ENCODE measurements at regions not wholly inside any gene's neighbourhood (a gene's known extent, or its start where the extent isn't known, plus 50 kb on each side); places are given as distances from the start of the nearest gene placed in this dataset.

DNA sequence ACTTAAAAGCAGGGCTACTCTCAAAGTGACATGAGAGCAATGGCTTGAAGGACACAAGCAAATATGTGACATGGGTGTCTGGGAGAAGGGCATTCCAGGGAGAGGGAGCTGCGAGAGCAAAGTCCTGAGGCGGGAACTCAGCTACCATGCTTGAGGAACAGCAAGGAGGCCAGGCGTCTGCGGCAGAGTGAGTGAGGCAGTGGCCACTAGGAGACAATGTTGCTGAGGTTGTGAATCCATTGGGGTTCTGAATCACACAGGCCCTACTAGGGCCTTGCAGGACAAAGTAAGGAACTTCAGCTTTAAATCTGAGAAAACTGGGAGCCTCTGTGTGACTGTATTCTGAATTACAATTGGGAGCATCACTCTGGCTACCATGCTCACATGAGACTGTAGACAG lies 94.1 kb upstream of the PRICKLE2 start:
- DNase-seq (ENCODE audit: low read depth): no peak
- TF ChIP-seq, protein P1, sequence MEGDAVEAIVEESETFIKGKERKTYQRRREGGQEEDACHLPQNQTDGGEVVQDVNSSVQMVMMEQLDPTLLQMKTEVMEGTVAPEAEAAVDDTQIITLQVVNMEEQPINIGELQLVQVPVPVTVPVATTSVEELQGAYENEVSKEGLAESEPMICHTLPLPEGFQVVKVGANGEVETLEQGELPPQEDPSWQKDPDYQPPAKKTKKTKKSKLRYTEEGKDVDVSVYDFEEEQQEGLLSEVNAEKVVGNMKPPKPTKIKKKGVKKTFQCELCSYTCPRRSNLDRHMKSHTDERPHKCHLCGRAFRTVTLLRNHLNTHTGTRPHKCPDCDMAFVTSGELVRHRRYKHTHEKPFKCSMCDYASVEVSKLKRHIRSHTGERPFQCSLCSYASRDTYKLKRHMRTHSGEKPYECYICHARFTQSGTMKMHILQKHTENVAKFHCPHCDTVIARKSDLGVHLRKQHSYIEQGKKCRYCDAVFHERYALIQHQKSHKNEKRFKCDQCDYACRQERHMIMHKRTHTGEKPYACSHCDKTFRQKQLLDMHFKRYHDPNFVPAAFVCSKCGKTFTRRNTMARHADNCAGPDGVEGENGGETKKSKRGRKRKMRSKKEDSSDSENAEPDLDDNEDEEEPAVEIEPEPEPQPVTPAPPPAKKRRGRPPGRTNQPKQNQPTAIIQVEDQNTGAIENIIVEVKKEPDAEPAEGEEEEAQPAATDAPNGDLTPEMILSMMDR (IDR thresholded peaks at IDR 0.05; ENCODE audit: control insufficient read depth, extremely low read depth, insufficient read depth): no peak
- H3K4me3 ChIP-seq (ENCODE audit: low read depth, low read length): no peak overlapping the region

DNA sequence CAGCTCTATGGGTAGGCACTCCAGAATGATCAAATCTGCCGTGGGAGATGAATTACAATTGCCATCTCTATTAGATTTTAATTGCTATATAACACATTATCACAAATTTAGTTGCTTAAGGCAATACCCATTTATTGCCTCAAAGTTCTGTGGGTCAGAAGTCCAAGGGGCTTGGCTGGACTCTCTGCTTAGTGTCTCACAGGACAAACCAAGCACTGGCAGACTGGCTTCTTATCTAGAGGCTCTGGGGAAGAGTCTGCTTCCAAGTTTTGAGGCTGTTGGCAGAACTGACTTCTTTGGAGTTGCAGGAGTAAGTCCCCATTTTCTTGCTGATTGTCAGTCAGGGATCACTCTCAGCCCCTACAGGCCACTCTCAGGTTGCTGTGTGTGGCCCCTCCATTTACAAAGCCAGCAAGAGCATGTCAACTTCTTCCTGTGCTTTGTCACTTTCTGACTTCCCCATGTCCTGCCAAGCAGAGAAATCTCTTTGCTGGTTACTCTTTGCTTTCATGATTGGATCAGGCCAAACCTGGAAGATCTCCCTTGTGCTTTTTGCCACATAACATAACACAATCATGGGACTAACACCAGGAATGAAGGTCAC lies 93.5 kb upstream of the PRICKLE2 start:
- DNase-seq (ENCODE audit: low read depth): no peak
- no peak overlapping the region for H3K4me3 ChIP-seq (ENCODE audit: low read depth, low read length)
- TF ChIP-seq, protein P1 (IDR thresholded peaks at IDR 0.05; ENCODE audit: control insufficient read depth, extremely low read depth, insufficient read depth): no peak

DNA sequence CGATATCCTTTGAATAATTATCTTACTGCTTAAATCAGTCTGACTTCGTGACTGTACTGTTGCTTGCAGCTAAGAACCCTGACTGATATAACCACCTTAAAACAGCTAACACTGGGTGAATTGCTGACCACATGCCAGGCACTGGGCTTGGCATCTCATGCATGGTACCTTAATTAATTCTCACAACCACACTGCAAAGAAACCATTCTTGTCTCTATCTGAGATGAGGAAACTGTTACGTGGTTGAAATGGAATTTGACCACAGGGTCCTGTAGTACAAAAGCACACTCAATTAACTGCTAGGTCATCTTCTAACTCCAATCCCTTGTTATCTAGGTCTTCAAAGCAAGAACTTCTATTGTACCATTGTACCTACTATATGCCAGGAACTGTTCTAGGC lies 92.7 kb upstream of the PRICKLE2 start:
- DNase-seq (ENCODE audit: low read depth): no peak
- no peak overlapping the region for H3K4me3 ChIP-seq (ENCODE audit: low read depth, low read length)
- TF ChIP-seq, protein P1 (IDR thresholded peaks at IDR 0.05; ENCODE audit: control insufficient read depth, extremely low read depth, insufficient read depth): no peak

DNA sequence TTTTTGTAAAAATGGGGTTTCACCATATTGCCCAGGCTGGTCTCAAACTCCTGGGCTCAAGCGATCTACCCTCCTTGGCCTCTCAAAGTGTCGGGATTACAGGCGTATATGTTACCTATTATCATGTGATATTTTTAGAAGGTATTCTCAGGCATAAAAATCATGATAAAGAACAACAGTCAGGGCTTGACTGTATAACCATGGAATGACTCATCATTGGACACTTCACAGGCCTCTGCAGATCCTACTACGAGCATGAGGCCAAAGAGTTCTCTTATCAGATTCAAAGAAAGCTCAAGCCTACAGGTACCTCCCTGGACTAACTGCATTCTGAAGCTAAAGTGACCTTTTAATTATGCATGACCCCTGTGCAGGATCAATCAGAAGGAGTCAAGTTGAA lies 91.7 kb upstream of the PRICKLE2 start:
- H3K4me3 ChIP-seq (ENCODE audit: low read depth, low read length): no peak overlapping the region
- DNase-seq (ENCODE audit: low read depth): no peak
- TF ChIP-seq, protein P1 (IDR thresholded peaks at IDR 0.05; ENCODE audit: control insufficient read depth, extremely low read depth, insufficient read depth): no peak

DNA sequence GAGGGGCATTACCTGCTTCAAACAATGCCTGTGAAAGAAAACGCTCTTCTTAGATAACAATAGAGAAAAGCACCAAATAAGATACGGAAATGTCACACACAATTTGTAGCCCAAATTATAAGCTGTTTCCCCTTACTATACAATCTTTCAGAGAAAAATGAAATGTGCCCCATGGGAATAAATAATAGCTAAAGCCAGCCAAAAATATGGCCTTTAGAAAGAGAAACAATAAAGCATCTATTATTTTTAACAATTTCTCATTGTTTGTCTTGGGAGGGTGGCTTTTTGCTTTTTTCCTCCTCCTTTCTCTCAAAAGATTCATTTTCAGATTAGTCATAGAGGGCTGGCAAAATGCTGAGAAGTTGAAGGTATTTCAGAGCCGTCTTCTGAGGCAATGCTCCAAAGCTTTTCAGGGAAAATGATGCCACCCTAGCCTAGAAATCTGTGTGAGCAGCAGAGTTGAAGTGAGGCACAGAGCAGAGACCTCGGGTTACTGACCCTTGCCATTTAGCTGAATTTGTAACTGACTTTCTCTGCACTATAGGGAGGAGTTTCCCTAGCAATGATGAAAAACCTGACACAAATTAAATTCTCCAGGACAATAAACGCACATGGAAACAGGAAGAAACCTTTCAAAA lies 86.3 kb upstream of the PRICKLE2 start:
- no peak for DNase-seq (ENCODE audit: low read depth)
- TF ChIP-seq, protein P1 (IDR thresholded peaks at IDR 0.05; ENCODE audit: control insufficient read depth, extremely low read depth, insufficient read depth): no peak
- no peak overlapping the region for H3K4me3 ChIP-seq (ENCODE audit: low read depth, low read length)

DNA sequence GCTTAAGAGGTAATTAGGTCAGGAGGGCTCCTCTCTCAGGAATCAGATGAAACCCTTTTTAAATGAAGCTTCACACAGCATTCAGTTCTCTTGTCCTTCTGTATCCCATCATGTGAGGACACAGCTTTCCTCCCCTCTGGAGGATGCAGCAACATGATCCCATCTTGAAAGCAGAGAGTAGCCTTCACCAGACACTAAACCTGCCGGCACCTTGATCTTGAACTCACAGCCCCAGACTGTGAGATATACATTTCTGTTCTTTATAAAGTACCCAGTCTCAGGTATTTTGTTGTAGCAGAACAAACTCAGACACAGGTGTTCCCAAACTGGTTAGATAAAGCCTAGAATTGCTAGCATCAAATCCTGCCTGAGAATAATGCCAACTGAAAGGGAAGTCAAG lies 83.7 kb upstream of the PRICKLE2 start:
- DNase-seq (ENCODE audit: low read depth): no peak
- TF ChIP-seq, protein P1 (IDR thresholded peaks at IDR 0.05; ENCODE audit: control insufficient read depth, extremely low read depth, insufficient read depth): no peak
- no peak overlapping the region for H3K4me3 ChIP-seq (ENCODE audit: low read depth, low read length)

DNA sequence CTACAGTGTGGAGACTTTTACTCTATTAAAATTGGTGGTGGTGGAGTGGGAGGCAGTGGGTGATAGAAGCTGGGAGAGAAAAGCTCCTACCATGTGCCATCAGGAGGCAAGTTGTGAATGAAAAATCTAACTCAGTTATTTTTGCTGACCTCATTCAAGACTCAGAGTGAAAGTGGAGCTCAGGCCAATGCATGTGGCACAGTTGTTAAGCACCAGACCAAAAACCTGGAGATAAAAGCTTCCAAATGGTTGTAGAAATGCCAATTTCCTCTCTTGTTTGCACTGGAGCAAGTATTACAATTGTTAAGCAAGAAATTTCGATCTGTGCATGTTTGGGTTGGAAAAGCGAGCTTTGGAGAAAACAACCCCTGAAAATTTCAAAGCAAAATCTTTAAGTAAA lies 81.5 kb upstream of the PRICKLE2 start:
- H3K4me3 ChIP-seq (ENCODE audit: low read depth, low read length): no peak overlapping the region
- no peak for DNase-seq (ENCODE audit: low read depth)
- TF ChIP-seq, protein P1 (IDR thresholded peaks at IDR 0.05; ENCODE audit: control insufficient read depth, extremely low read depth, insufficient read depth): no peak
